Stimulated activated CD8-positive, alpha-beta memory T cell treated with anti-CD3 and anti-CD28 coated beads, Interleukin-15, amount 100 ng/mL, for 24 hours (primary cell): ENCODE measurements at regions not wholly inside any gene's neighbourhood (a gene's known extent, or its start where the extent isn't known, plus 50 kb on each side); places are given as distances from the start of the nearest gene placed in this dataset.

ENCODE experiments used
- DNase-seq: peaks from one replicate; pipeline ENCODE4 v3.0.0-alpha.2; 2020; ENCODE audit warnings: low read depth

DNA sequence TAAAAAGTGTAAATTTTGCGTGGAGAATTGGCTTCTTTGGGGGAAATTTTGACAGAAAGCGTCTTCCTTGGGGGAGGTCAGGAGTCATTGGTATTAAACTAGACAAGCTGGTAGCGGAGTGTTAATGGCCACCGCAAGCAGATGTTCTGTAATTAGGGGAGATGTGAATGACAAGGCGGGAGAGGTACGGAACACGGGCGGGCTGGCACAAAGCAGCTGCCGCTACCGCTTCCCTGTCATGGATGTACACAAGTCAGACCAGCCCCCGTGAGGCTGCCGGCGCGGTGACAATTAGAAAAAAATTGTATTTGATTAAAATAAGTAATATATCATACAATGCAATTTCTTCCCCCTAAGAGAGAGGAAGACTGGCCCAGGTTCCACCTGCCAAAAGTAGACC, 501.6 kb downstream of the VRK1 start:
- no peak for DNase-seq

DNA sequence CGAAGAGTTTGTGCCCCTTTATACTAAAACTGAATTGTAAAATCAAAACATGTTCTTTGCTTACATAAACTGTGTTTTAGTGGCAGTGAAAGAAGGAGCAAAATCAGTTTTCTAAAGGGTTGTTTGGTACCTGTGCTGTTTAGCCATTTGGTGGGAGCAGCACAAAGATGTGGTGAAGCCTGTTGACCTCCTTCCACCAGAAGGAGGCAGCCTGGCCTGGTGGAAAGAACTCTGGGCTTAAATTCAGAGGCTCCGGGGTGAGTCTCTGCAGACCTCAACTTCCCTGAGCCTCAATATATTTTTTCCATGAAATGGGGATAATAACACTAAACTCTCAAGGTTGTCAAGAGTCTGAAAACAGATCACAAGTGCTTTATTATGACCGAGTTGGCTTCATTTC, 502.5 kb downstream of the VRK1 start:
- DNase-seq, result no peak

DNA sequence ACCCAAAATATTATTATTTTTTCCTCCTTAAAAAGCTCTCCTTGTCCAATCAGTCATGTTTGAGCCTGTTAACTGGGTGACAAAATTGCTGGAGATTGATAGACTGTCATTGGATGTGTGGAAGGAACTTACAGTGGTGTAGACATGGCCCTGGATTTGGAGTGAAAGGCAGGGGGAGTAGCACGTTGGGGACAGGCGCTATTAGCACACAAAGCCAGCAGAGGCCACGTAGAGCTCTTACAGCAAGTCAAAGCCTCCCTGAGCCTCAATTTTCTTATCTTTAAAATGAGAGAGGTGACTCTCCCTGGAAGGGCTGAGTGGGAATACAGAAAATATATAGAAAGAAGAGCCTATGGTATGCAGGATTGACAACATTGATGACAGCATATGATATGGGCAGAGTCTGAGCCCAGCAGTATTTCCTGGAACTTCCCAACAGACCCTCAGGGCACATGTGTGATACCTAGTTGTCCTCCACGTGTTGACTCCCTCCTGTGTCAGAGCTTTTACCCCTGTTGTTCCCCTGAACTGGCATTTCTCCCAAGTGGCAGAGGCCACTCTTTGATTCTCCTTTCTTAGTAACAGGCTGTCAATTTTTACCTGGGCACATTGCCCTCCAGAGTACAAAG, 504.9 kb downstream of the VRK1 start:
- DNase-seq, result no peak

DNA sequence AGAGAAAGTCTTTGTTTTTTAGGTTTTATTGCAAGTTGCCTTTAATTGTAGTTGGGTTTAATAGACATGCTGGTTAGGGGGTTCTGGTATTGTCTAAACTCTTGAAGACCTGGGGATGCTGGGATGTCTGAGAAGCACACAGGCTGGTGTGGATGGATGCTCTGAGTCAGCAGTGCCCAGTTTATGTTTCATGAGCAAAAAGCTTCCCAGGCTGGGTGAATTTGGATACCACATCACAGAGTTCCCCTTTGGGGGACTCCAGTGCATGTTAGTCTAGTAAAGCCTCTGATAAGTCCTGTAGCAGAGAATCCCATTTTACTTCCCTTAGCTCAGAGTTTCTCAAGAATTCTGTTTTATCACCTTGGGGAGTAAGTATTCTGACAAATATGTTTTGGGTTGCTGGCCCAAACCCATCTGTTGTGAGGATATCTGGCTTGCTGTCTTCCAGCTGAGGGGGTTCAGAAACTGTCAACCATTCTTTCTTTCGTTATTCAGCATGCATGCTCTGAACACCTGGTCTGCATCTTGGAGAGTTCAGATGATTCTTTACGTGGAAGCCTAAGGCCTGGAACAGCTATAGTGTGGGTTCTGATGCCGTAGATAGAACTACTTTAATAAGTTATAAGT, 509.1 kb downstream of the VRK1 start:
- no peak for DNase-seq

DNA sequence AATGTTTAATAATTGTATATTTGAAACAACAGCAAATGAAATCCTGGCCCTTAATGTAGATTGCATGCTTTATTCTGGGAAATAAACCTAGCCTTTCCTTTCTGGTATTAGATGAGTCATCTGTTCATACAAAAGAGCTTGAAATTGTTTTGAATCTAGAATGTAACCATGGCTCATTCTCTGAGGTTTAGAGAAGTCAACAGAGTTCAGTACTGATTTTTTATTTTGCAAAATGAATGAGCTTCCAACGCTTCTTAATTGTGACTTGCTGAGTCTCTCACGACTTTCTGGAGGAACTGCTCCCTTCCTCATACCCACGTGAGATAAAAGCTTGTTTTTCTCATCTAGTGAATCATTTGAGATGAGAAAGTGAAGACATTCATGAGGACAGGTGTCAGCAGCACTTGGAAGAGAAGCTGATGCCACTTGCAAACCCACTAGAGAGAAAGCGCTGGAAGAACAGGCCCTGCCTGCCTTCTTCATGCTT, 509.6 kb downstream of the VRK1 start:
- no peak for DNase-seq

DNA sequence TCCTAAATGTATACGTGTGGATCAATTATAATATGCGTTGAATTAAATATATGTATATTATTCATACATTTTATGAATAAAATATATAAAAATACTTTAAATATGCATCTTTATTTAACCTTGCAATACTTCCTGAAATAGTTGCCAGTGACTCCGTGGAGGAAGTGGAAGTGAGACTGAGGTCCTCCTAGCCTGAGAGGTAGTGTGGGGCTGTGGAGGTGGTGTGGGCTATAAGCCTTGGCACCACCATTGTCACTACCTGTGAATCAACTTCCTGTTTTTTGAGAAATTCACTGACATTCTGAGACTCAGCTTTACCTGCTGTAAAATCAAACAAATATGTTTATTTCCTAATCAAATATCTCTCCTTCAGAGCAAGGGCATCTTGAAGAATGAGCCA, 514.2 kb downstream of the VRK1 start:
- DNase-seq, result no peak

DNA sequence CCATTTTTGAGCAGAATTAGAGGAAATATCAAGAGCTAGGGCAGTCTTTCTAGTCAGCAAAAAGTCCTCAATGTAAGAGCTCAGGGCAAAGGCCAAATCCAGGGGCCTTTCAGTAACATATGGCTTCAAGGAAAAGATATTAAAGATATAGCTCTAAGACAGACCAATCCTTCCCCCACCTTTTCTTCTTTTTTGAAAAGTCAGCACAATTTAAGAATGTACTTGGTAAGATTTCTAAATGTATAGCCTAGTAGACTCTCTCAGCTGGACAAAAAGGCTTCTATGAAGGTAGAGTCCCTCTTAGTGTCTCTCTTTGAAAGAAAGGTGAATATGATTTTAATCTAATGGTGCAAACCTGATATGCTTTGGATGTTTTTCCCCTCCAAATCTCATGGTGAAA, 515.7 kb downstream of the VRK1 start:
- DNase-seq, result no peak

DNA sequence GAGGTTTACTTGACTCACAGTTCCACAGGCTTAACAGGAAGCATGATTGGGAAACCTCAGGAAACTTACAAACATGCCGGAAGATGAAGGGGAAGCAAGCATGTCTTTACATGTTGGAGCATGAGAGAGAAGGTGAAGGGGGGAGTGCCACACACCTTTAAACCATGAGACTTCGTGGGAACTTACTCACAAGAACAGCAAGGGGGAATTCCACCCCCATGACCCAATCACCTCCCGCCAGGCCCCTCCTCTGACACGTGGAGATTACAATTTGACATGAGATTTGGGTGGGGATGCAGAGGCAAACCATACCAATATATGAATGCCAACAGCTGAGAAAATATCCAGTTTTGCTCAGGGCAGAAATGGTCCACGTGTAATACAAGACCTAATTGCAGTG, 518.6 kb downstream of the VRK1 start:
- no peak for DNase-seq

DNA sequence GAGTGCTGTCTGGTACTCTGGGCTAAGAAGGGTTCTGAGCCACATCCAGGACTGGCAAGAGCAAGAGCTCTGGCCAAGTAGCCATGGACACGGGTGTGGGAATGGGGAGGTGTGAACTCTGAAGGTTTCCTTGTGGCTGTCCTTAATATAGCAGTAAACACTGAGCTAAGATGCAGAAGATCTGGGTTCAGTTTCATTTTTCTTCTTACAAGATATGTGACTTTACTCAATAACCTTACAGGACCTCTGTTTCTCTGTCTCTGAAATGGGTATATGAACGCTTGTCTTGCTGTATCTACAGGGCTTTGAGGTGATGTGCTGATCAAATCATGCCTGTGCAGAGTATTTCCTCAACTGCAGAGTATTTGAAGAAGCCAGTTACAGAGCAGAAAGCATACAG, 521.2 kb downstream of the VRK1 start:
- DNase-seq, result no peak

DNA sequence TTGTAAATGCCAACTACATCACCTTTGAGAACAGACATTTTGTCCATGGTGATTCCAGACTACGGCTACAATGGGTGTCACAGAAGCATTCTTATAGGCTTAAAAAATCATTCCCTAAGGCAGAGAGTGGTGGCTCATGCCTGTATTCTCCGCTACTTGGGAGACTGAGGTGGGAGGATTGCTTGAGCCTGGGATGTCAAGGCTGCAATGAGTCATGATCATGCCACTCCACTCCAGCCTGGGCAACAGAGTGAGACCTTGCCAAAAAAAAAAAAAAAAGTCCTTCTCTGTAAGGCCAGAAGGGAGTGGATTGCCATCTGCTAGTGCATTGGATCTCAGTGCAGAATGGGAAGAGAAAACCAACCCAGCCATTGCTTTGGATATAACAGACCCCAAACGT, 522.5 kb downstream of the VRK1 start:
- DNase-seq, result no peak

DNA sequence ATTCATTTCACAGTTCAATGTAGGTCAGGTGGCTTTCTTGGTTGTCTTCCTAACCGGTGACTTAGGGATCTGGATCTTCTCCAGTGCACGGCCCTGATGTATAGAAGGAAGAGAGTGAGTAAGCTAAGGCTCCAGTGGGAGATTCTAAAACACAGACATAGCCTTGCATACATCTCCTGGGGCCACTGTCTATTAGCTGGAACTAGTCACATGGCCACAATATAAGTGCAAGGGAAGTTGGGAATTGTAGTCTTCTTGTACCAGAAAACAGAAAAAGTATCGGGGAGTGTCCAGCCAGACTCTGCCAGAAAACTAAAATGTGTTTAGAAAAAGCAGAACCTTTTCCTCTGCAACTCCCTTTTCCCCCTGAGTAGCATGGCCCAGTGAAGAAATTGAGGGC, 531.6 kb downstream of the VRK1 start:
- DNase-seq, result no peak

DNA sequence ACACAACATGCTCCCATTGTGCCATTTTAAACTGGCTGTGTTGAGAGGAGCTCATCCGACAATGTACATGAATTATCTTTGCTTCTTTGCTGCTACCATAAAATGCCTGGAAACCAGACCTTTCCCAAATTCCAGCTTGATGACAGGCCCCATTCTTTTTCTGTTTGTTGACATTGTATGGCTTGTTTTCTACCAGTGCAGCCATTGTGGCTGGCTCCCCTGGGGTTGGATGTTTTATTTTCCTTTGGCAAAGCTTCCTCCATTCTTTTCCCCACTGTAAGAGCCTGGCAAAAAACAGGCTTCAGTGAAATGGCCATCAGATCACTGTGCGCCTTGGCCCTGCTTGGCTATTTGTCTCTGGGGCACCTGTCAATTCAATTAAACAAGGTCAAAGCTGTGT, 532.5 kb downstream of the VRK1 start:
- no peak for DNase-seq

DNA sequence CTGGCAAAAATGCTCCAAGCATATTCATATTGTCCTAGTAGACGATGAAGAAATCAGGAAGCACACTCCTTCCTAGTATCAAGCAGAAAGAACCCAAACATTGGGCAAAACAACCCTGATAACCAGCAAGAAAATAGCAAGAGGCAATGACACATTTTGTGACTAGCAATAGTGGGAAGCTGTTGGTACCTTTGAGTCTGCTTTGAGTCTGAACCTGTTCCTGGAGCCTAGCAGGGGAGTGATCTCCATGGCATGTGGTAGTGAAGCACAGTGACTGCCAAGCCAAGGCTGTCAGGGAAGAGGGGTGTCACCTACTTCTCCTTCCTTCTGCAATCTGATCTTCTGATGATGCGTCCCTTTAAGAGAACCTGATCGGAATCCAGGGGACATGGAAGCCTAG, 533.9 kb downstream of the VRK1 start:
- DNase-seq, result no peak

DNA sequence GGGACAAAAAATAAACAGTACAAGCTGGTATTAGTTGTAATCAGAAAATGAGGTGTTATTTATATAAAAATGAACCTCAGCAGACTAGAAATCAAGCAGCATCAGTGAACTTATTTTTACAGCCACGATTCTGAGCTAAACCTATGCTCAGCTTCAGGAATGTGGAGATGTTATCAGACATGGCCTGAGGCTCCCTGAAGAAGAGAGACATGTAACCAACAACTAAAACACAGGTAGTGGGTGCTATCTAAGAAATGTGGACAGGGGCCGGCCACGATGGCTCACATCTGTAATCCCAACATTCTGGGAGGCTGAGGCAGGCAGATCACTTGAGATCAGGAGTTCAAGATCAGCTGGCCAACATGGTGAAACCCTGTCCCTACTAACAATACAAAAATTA, 534.3 kb downstream of the VRK1 start:
- no peak for DNase-seq

DNA sequence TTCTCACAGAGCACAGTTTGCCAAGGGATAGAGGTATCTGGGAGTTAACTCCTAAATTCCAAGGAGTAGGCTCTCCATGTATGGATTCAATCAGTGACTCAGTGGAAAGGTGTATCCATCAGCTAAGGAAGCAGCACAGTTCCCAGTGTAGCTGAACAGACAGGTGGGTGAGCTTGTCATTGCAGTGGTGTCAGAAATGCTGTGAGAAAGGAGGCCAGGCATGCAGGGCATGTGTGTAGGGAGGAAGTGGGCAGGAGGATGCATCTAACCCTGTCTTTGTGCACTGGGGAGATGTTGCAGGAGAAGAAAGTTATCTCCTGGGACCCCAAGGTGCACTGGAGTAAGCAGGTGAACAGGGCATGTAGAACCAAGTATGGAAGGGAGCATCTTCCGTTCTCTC, 539.0 kb downstream of the VRK1 start:
- DNase-seq, result no peak

DNA sequence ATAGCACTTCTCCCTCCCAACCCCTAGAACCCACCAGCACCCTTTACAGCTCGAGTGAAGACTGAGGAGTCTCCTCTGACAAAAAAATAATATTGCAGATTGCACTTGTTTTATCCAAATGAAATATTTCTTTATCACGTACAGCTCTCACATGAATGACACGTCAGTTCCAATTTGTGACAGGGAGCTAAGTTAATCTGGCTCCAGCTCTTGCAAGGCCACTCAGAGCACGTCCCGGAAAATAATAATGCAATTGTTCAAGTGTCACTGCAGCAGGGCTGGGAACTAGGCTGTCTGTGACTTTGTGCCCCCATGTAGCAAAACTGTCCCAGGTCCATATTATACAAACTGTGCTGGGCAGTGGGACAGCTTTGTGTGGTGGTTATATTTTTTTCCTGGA, 539.6 kb downstream of the VRK1 start:
- no peak for DNase-seq

DNA sequence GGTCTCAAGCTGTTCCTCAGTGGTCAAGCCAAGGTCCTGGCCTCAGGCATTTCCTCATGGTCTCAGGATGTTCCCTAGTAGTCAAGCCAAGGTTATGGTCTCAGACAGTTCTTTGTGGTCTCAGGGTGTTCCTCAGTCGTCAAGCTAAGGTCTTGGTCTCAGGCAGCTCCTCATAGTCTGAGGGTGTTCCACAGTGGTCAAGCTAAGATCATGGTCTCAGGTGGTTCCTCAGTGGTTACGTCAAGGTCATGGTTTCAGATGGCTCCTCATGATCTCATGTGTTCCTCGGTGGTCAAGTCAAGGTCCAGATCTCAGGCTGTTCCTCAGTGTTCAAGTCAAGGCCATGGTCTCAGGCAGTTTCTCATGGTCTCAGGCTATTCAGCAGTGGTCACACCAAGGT, 540.1 kb downstream of the VRK1 start:
- no peak for DNase-seq

DNA sequence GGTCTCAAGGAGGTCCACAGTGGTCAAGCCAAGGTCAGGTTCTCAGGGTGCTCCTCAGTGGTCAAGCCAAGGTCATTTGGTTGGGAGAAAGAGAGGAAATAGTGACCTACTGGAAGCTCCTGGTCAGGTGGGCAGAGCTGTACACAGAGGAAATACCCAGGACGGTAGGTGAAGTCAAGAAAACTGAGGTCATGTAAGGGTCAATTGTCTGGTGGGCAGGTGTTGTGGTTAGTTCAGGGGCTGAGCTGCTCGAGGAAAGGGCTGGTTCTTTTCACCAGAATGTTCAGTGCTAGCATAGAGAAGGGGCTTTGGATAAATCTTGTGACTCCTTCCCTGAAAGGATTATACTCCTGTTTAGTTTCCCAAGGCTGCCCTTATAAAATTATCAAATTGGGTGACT, 540.5 kb downstream of the VRK1 start:
- no peak for DNase-seq

DNA sequence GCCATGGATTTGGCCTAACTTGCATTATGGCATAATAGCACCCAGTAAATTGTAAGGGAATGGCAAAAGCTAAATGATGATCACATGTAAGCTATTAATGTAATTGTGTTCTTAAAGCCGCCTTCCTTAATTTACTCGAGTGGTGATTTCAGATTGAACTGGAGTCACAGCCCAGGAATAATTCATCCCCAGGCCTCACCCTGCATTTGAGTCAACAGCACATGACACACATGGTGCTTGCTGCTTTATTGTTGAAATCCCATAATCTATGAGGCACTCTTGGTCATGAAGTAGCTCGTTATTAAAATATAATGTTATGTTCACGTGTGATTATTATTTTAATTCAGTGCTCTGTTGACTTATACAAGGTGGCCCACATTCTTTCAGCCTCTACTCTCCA, 547.5 kb downstream of the VRK1 start:
- DNase-seq, result no peak

DNA sequence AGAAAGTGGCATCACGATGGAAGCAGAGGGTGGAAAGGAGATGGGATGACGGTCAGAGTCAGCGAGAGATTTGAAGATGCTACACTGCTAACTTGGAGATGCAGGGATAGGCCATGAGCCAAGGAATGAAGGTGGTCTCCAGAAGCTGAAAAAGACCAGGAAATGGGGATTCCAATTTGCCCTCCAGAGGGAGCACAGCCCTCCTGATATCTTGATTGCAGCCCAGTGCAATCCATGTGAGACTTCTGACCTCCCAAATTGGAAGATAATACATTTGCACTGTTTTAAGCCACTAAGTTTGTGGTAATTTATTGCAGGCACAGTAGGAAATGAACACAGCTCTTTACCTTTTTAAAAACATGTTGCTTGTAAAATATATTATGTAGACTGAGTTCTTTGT, 549.5 kb downstream of the VRK1 start:
- DNase-seq, result no peak

DNA sequence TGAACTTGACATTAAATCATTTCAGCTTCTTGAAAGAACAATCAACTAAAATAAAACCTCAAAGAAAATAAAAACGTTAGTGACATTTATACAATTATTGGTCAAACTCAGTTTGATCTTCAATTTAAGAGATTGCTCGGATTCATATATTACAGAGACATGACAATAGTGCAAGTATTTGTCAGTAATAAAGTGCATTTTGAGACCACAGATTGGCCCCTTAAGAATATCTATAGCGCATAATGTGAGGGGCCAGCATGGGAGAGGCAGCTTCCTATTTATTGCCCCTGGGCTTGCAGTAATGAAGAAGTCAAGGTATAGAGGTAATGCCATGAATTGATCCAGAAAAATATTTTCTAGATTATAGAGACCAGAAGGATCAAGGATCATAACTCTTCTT, 552.3 kb downstream of the VRK1 start:
- no peak for DNase-seq

DNA sequence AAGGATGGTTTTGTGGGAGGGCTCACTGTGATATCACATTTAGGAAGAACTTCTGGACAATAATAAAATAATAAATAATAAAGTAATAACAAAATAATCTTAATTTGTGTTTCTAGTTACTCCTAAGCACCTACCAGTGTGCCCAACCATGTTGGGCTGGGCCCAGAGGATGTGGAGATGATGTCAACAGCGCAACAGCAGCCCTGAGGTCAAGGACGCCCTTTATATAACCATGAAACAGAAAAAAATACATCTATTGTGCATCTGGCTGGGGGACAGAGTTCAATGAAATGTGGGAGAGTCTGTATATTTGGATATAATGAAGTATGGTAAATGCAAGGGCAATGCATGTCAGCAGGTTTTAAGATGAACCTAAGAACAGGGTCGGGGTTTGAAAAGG, 552.8 kb downstream of the VRK1 start:
- no peak for DNase-seq

DNA sequence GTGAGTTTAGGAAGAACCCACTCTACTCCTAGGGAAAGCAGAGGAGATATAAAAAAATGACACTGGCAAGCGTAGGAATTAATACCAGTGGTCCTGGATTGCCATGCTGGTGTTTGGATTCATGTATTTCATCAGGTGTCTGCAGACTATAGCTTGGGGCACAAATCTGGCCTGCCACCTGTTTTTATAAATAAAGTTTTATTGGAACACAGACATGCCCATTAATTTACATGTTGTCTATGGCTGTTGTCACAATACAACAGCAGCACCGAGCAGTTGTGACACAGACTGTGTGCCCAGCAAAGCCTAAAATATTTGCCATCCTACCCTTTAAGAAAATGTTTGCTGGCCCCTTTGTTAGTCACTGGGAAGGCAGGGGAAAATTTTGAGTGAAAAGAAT, 553.2 kb downstream of the VRK1 start:
- DNase-seq, result no peak
